ENCODE measurements at regions not wholly inside any gene's neighbourhood (a gene's known extent, or its start where the extent isn't known, plus 50 kb on each side); places are given as distances from the start of the nearest gene placed in this dataset.

DNA sequence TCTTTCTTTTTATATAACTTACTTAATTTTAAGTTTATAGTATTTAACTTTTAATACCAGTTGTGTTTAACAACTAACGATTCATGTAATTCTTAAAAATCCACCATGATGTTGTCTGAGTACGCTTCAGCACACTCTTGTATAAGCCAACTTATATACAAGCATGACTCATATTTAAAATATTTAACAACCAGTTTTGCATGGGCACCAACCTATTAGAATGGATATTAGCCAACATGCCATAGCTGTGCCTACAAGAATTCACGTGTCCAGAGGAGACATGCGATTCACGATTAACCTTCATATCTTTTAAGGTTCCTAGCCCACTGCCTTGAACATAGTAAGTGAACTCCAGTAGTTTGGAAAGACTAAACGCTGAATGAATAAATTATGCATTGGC lies 1023.2 kb downstream of the TBL1XR1 start:
- Histone ChIP-seq H2AFZ (ENCODE audit: low read depth) (no peak overlapping the region), H3K79me2 (ENCODE audit: insufficient read depth, low read depth) (no peaks in the 10 kb centered on the region), H3K36me3 (ENCODE audit: insufficient read depth) (no peaks in the 10 kb centered on the region), H3K27me3 (ENCODE audit: insufficient read depth, low read depth) (no peaks in the 10 kb centered on the region), H3K4me3 (IDR thresholded peaks at IDR 0.05; ENCODE audit: insufficient read depth, low read depth, low read length) (no peak overlapping the region), H3K4me2 (no peak overlapping the region), H4K20me1 (ENCODE audit: insufficient read depth) (no peaks in the 10 kb centered on the region), H3K27ac (no peak overlapping the region), H3K4me1 (ENCODE audit: low read depth, poor library complexity, severe bottlenecking) (no peaks in the 10 kb centered on the region), H3K9ac (no peak overlapping the region)
- TF ChIP-seq, protein P1, sequence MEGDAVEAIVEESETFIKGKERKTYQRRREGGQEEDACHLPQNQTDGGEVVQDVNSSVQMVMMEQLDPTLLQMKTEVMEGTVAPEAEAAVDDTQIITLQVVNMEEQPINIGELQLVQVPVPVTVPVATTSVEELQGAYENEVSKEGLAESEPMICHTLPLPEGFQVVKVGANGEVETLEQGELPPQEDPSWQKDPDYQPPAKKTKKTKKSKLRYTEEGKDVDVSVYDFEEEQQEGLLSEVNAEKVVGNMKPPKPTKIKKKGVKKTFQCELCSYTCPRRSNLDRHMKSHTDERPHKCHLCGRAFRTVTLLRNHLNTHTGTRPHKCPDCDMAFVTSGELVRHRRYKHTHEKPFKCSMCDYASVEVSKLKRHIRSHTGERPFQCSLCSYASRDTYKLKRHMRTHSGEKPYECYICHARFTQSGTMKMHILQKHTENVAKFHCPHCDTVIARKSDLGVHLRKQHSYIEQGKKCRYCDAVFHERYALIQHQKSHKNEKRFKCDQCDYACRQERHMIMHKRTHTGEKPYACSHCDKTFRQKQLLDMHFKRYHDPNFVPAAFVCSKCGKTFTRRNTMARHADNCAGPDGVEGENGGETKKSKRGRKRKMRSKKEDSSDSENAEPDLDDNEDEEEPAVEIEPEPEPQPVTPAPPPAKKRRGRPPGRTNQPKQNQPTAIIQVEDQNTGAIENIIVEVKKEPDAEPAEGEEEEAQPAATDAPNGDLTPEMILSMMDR (conservative IDR thresholded peaks at IDR 0.05; ENCODE audit: low read depth, low read length) = no peak

DNA sequence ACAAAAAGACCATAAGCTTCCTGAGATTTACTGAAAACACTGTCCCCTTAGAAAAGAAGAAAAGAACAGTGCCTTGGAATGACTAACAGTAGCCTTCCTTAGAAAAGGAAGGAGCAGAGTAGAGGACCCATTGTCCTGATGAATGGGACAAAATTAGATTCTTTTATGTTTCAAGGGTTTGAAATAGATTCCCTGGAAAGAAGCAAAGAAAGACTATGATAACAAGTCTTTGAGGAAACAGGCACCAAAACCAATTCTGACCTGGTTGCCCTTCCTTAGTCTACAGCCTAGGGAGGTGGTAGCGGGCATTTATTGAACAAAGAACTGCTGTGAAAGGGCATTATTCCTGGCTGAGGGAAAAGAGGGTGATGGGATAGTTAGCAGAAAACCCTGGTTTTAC lies 1024.8 kb downstream of the TBL1XR1 start:
- H3K27me3 ChIP-seq (ENCODE audit: insufficient read depth, low read depth) = no peaks in the 10 kb centered on the region
- no peak overlapping the region for H2AFZ ChIP-seq (ENCODE audit: low read depth)
- no peak overlapping the region for H3K4me3 ChIP-seq (IDR thresholded peaks at IDR 0.05; ENCODE audit: insufficient read depth, low read depth, low read length)
- H3K79me2 ChIP-seq (ENCODE audit: insufficient read depth, low read depth) = no peaks in the 10 kb centered on the region
- H4K20me1 ChIP-seq (ENCODE audit: insufficient read depth) = no peaks in the 10 kb centered on the region
- H3K36me3 ChIP-seq (ENCODE audit: insufficient read depth) = no peaks in the 10 kb centered on the region
- H3K4me2 ChIP-seq = no peak overlapping the region
- no peaks in the 10 kb centered on the region for H3K4me1 ChIP-seq (ENCODE audit: low read depth, poor library complexity, severe bottlenecking)
- H3K27ac ChIP-seq = no peak overlapping the region
- TF ChIP-seq, protein P1 (conservative IDR thresholded peaks at IDR 0.05; ENCODE audit: low read depth, low read length) = no peak
- H3K9ac ChIP-seq = no peak overlapping the region

DNA sequence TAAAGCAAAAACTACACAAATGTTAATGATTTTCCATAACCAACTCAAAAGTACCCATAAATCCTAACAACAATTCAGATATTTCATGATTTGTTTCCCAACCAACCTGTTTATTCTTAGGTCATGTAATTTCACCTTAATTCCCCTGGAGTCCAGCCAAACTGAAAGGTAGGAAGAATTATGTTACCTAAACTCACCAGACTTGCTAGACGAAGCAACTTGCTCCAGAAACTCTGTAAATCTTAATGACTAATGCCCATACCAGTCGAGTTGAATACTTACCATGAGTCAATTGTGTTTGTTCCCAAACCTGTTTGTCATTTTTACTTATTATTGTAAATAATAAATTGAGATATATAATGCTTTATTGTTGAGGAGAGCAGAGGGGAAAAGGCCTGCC lies 1030.0 kb downstream of the TBL1XR1 start:
- no peak overlapping the region for H3K9ac ChIP-seq
- no peaks in the 10 kb centered on the region for H4K20me1 ChIP-seq (ENCODE audit: insufficient read depth)
- no peak overlapping the region for H3K4me3 ChIP-seq (IDR thresholded peaks at IDR 0.05; ENCODE audit: insufficient read depth, low read depth, low read length)
- H3K27me3 ChIP-seq (ENCODE audit: insufficient read depth, low read depth) = no peaks in the 10 kb centered on the region
- H3K4me1 ChIP-seq (ENCODE audit: low read depth, poor library complexity, severe bottlenecking) = no peaks in the 10 kb centered on the region
- H3K27ac ChIP-seq = no peak overlapping the region
- no peaks in the 10 kb centered on the region for H3K36me3 ChIP-seq (ENCODE audit: insufficient read depth)
- TF ChIP-seq, protein P1 (conservative IDR thresholded peaks at IDR 0.05; ENCODE audit: low read depth, low read length) = no peak
- H3K79me2 ChIP-seq (ENCODE audit: insufficient read depth, low read depth) = no peaks in the 10 kb centered on the region
- no peak overlapping the region for H2AFZ ChIP-seq (ENCODE audit: low read depth)
- no peak overlapping the region for H3K4me2 ChIP-seq

DNA sequence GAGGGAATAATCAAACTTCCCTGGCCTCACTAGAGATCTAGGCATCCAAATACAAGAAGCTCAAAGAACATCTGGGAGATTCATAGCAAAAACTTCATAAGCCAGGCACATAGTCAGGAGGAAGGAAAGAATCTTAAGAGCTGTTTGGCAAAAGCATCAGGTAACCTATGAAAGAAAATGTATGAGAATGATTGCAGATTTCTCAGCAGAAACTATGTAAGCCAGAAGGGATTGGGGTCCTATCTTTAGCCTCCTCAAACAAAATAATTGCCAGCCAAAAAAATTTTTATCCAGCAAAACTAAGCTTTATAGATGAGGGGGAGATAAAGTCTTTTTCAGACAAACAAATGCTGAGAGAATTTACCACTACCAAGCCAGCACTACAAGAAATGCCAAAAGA lies 1036.3 kb downstream of the TBL1XR1 start:
- H3K4me2 ChIP-seq = no peak overlapping the region
- no peaks in the 10 kb centered on the region for H3K4me1 ChIP-seq (ENCODE audit: low read depth, poor library complexity, severe bottlenecking)
- no peak overlapping the region for H3K4me3 ChIP-seq (IDR thresholded peaks at IDR 0.05; ENCODE audit: insufficient read depth, low read depth, low read length)
- no peaks in the 10 kb centered on the region for H3K36me3 ChIP-seq (ENCODE audit: insufficient read depth)
- no peaks in the 10 kb centered on the region for H3K79me2 ChIP-seq (ENCODE audit: insufficient read depth, low read depth)
- TF ChIP-seq, protein P1 (conservative IDR thresholded peaks at IDR 0.05; ENCODE audit: low read depth, low read length) = no peak
- H3K9ac ChIP-seq = no peak overlapping the region
- no peak overlapping the region for H2AFZ ChIP-seq (ENCODE audit: low read depth)
- no peaks in the 10 kb centered on the region for H4K20me1 ChIP-seq (ENCODE audit: insufficient read depth)
- H3K27ac ChIP-seq = no peak overlapping the region
- H3K27me3 ChIP-seq (ENCODE audit: insufficient read depth, low read depth) = no peaks in the 10 kb centered on the region

DNA sequence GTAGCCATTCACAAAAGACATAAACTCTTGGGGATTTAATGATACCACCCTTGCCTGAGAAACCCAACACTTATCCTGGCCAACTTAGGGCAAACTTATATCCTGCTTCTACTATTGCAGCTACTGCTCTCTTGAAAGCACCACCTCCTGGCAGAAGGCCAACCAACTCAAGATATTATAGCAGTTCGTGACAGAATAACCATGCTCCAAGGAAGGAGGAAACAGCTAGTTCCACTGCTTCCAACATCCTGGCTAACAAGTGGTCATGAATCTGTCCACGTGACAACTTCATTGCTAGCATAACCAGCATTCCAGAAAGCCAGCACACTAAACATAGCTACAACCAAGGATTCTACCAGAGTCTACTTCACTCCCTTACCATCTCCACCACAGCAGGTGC lies 1037.5 kb downstream of the TBL1XR1 start:
- no peaks in the 10 kb centered on the region for H3K79me2 ChIP-seq (ENCODE audit: insufficient read depth, low read depth)
- TF ChIP-seq, protein P1 (conservative IDR thresholded peaks at IDR 0.05; ENCODE audit: low read depth, low read length) = no peak
- H2AFZ ChIP-seq (ENCODE audit: low read depth) = no peak overlapping the region
- no peaks in the 10 kb centered on the region for H4K20me1 ChIP-seq (ENCODE audit: insufficient read depth)
- no peak overlapping the region for H3K9ac ChIP-seq
- H3K4me1 ChIP-seq (ENCODE audit: low read depth, poor library complexity, severe bottlenecking) = no peaks in the 10 kb centered on the region
- no peak overlapping the region for H3K4me2 ChIP-seq
- H3K36me3 ChIP-seq (ENCODE audit: insufficient read depth) = no peaks in the 10 kb centered on the region
- no peak overlapping the region for H3K4me3 ChIP-seq (IDR thresholded peaks at IDR 0.05; ENCODE audit: insufficient read depth, low read depth, low read length)
- no peak overlapping the region for H3K27ac ChIP-seq
- H3K27me3 ChIP-seq (ENCODE audit: insufficient read depth, low read depth) = no peaks in the 10 kb centered on the region

Data from KMS-11 (cell line).